OCI-LY7 (cell line): ENCODE measurements at regions not wholly inside any gene's neighbourhood (a gene's known extent, or its start where the extent isn't known, plus 50 kb on each side); places are given as distances from the start of the nearest gene placed in this dataset.

Experiments used
- BruUV-seq: library from RNA; stranded (reverse); fragments of 400-500 nt; replicated peaks from 2 replicates; lab custom pipeline; 2021; lab: Mats Ljungman, UMichigan
- CTCF ChIA-PET: fragments of 300-600 bp; sonication (Branson Sonifier 250); formaldehyde crosslinking; loops from one replicate; lab custom pipeline; 2022; ENCODE audit warnings: antibody characterized with exemption; ENCODE audit not compliant: unreplicated experiment; lab: Charles Lee
- POLR2A ChIA-PET: fragments of 300-600 bp; sonication (Branson Sonifier 250); formaldehyde crosslinking; loops from one replicate; lab custom pipeline; 2022; ENCODE audit warnings: antibody characterized with exemption; lab: Charles Lee
- DNase-seq: peaks from one replicate; pipeline ENCODE4 v3.0.0-alpha.2; 2015; ENCODE audit warnings: low spot score
- H2AFZ ChIP-seq: fragments of 200-600 bp; sonication (generic), shearing (Covaris generic); 2 replicates; pipeline ENCODE4 v1.6.1; 2014; ENCODE audit warnings: mild to moderate bottlenecking, antibody characterized with exemption, low read length, moderate library complexity
- H3K27ac ChIP-seq: fragments of 200-600 bp; sonication (generic); 2 replicates; pipeline ENCODE4 v1.5.1; 2014; ENCODE audit warnings: mixed run types, low read depth, mild to moderate bottlenecking, moderate library complexity, low read length, inconsistent platforms; ENCODE audit not compliant: poor library complexity, severe bottlenecking
- H3K36me3 ChIP-seq: fragments of 200-600 bp; sonication (generic); 2 replicates; pipeline ENCODE4 v1.6.1; 2014; ENCODE audit warnings: mild to moderate bottlenecking, antibody characterized with exemption, low read length, moderate library complexity, mixed read lengths; ENCODE audit not compliant: insufficient read depth
- H3K4me1 ChIP-seq: fragments of 200-600 bp; sonication (generic); 2 replicates; pipeline ENCODE4 v1.5.1; 2014; ENCODE audit warnings: mild to moderate bottlenecking, low read length; ENCODE audit not compliant: insufficient read depth, poor library complexity, severe bottlenecking
- H3K4me2 ChIP-seq: fragments of 200-600 bp; sonication (generic); 2 replicates; pipeline ENCODE4 v1.6.1; 2014; ENCODE audit warnings: mild to moderate bottlenecking, low read length
- H3K4me3 ChIP-seq: fragments of 200-600 bp; sonication (generic); 2 replicates; pipeline ENCODE4 v1.5.1; 2014; ENCODE audit warnings: mild to moderate bottlenecking, low read depth, low read length; ENCODE audit not compliant: poor library complexity, severe bottlenecking
- H3K79me2 ChIP-seq: fragments of 200-600 bp; sonication (generic); 2 replicates; pipeline ENCODE4 v1.6.1; 2016; ENCODE audit warnings: low read depth, mild to moderate bottlenecking, low read length, moderate library complexity, mixed read lengths; ENCODE audit not compliant: insufficient read depth
- H3K9me2 ChIP-seq: fragments of 200-600 bp; sonication (generic); 2 replicates; pipeline ENCODE4 v1.6.1; 2016; ENCODE audit warnings: mild to moderate bottlenecking, low read length, mixed read lengths; ENCODE audit not compliant: insufficient read depth
- H3K9me3 ChIP-seq: fragments of 200-600 bp; sonication (generic); 2 replicates; pipeline ENCODE4 v1.6.1; 2014; ENCODE audit warnings: mild to moderate bottlenecking, mixed run types, low read length, mixed read lengths
- H4K20me1 ChIP-seq: fragments of 200-600 bp; sonication (generic); 2 replicates; pipeline ENCODE4 v1.6.1; 2014; ENCODE audit warnings: mild to moderate bottlenecking, antibody characterized with exemption, low read length, moderate library complexity, mixed read lengths; ENCODE audit not compliant: insufficient read depth
- EZH2phosphoT487 ChIP-seq: fragments of 200-600 bp; sonication (generic); IDR thresholded peaks from 2 replicates; pipeline ENCODE4 v1.6.1; 2018; ENCODE audit warnings: low read depth, borderline replicate concordance, mild to moderate bottlenecking, mixed run types, antibody characterized with exemption, low read length, moderate library complexity, mixed read lengths
- intact Hi-C: fragments of 100-400 bp; cut with micrococcal nuclease; formaldehyde crosslinking; loops from one replicate; pipeline ENCODE4 v1.10.0; 2022; ENCODE audit not compliant: unreplicated experiment
- TF ChIP-seq, protein P1 (sequence below): fragments of 200-600 bp; sonication (generic); conservative IDR thresholded peaks from 2 replicates; pipeline ENCODE4 v1.5.1; 2014; ENCODE audit warnings: mild to moderate bottlenecking, antibody characterized with exemption, low read length, moderate library complexity, mixed read lengths

DNA sequence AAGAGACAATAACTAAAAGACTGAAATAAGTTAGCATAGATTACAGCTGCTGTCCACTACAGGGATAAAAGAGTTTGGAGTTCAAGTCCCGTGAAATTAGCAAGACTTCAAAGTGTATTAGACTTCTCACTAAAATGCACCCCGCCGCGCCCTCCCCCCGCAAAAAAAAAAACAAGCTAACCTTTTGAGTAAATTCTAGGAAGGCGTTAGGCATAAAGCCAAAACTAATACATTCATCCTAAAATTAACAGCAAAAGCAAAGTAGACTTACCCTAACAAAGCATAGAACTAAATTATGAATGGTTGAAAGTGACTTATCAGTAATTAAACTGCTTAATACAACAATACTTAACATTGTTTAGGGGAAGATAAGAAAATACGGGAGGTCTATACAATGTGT, 581.0 kb upstream of the CHORDC1 start:
- no peaks in the 10 kb centered on the region for H3K9me2 ChIP-seq
- no peak overlapping the region for H3K27ac ChIP-seq
- no peaks in the 10 kb centered on the region for H3K79me2 ChIP-seq
- ChIA-PET CTCF (no interaction called here), POLR2A (interaction anchor here (0.6 kb wide), 2 partner anchors 1745 to 1922 kb away, joined by 3 read pairs; no protein-coding TSS in a partner anchor)
- no peaks in the 10 kb centered on the region for H4K20me1 ChIP-seq
- H3K4me1 ChIP-seq, result no peaks in the 10 kb centered on the region
- H3K4me2 ChIP-seq, result no peak overlapping the region
- no peak for DNase-seq
- H3K36me3 ChIP-seq, result no peaks in the 10 kb centered on the region
- H3K9me3 ChIP-seq, result no peaks in the 10 kb centered on the region
- H2AFZ ChIP-seq, result no peak overlapping the region
- intact Hi-C loops, result no loop called here
- TF ChIP-seq EZH2phosphoT487, result no peak
- TF ChIP-seq, protein P1, sequence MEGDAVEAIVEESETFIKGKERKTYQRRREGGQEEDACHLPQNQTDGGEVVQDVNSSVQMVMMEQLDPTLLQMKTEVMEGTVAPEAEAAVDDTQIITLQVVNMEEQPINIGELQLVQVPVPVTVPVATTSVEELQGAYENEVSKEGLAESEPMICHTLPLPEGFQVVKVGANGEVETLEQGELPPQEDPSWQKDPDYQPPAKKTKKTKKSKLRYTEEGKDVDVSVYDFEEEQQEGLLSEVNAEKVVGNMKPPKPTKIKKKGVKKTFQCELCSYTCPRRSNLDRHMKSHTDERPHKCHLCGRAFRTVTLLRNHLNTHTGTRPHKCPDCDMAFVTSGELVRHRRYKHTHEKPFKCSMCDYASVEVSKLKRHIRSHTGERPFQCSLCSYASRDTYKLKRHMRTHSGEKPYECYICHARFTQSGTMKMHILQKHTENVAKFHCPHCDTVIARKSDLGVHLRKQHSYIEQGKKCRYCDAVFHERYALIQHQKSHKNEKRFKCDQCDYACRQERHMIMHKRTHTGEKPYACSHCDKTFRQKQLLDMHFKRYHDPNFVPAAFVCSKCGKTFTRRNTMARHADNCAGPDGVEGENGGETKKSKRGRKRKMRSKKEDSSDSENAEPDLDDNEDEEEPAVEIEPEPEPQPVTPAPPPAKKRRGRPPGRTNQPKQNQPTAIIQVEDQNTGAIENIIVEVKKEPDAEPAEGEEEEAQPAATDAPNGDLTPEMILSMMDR, result no peak
- BruUV-seq, result no TSS peak
- H3K4me3 ChIP-seq, result no peak overlapping the region

DNA sequence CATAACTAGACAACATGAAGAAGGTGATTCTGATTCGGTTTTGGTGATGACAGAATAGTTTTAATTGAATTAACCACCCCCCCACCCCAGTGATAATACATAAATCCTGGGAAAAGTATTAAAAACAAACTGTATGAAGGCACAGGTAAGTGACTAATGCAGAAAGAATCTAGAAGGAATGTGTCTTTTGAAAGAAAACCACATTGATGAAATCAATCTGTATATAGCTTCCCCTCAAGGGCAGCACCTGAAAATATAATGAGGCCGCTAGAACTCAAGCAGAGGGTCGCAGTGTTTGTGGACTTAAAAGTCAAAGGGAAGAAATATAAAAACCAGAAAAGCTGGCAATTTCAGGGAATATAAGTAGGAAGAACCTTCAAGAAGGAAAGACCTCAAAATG, 580.5 kb upstream of the CHORDC1 start:
- Histone ChIP-seq H4K20me1 (no peaks in the 10 kb centered on the region), H3K27ac (no peak overlapping the region), H3K4me2 (no peak overlapping the region), H3K9me2 (no peaks in the 10 kb centered on the region), H3K4me1 (no peaks in the 10 kb centered on the region), H3K4me3 (no peak overlapping the region), H3K36me3 (no peaks in the 10 kb centered on the region), H3K79me2 (no peaks in the 10 kb centered on the region), H3K9me3 (no peaks in the 10 kb centered on the region), H2AFZ (no peak overlapping the region)
- DNase-seq, result no peak
- intact Hi-C loops, result no loop called here
- ChIA-PET CTCF (no interaction called here), POLR2A (no interaction called here)
- BruUV-seq, result no TSS peak
- no peak for TF ChIP-seq EZH2phosphoT487
- TF ChIP-seq, protein P1, result no peak

DNA sequence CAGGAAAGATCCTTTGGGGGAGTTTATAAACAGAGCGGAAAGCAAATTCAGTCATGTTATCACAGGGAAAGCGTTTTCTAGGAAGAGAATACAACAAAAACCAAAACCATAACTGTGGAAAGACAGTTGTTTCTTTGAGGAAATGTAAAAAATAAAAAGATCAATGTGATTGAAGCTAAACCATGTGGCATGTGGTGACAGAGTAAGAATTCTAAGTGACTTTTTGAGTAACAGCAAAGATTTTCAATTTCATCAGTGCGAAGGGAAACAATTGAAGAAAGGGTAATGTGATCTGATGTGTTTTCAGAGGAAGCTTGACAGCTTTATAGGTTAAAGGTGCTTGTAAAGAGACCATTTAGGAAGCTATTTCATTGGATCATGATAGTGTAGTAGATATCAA, 575.9 kb upstream of the CHORDC1 start:
- no peak overlapping the region for H3K4me3 ChIP-seq
- no peaks in the 10 kb centered on the region for H3K79me2 ChIP-seq
- no peaks in the 10 kb centered on the region for H4K20me1 ChIP-seq
- no peaks in the 10 kb centered on the region for H3K36me3 ChIP-seq
- no peaks in the 10 kb centered on the region for H3K4me1 ChIP-seq
- ChIA-PET POLR2A (no interaction called here), CTCF (no interaction called here)
- BruUV-seq, result no TSS peak
- no peak for DNase-seq
- intact Hi-C loops, result no loop called here
- H2AFZ ChIP-seq, result no peak overlapping the region
- H3K9me2 ChIP-seq, result no peaks in the 10 kb centered on the region
- no peak overlapping the region for H3K27ac ChIP-seq
- H3K4me2 ChIP-seq, result no peak overlapping the region
- H3K9me3 ChIP-seq, result no peaks in the 10 kb centered on the region
- TF ChIP-seq, protein P1, result no peak
- no peak for TF ChIP-seq EZH2phosphoT487
